ENCODE measurements at regions not wholly inside any gene's neighbourhood (a gene's known extent, or its start where the extent isn't known, plus 50 kb on each side); places are given as distances from the start of the nearest gene placed in this dataset.
A peak's percentile ranks its signal among the peaks of the same experiment; 100 is the strongest.

DNA sequence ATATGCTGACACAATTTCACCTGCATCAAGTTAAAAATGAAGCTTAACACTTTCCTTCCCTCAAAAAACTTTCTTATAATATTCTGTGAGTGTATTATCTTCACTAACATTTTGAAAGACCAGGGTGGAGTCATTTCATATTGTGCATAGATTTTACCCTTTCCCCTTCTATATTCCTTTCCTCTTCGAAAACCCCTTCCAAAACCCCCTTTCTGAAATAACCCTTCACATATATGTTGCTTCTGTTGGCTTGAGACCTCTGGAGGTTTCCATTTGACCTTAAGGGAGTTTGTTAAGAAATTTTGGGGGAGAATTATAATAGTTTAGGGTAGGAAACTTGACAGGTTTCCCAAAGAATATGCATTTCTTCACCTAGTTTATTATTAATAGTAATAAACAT is 489.6 kb upstream of the MIR17HG start:
- TF ChIP-seq, protein P1, sequence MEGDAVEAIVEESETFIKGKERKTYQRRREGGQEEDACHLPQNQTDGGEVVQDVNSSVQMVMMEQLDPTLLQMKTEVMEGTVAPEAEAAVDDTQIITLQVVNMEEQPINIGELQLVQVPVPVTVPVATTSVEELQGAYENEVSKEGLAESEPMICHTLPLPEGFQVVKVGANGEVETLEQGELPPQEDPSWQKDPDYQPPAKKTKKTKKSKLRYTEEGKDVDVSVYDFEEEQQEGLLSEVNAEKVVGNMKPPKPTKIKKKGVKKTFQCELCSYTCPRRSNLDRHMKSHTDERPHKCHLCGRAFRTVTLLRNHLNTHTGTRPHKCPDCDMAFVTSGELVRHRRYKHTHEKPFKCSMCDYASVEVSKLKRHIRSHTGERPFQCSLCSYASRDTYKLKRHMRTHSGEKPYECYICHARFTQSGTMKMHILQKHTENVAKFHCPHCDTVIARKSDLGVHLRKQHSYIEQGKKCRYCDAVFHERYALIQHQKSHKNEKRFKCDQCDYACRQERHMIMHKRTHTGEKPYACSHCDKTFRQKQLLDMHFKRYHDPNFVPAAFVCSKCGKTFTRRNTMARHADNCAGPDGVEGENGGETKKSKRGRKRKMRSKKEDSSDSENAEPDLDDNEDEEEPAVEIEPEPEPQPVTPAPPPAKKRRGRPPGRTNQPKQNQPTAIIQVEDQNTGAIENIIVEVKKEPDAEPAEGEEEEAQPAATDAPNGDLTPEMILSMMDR (IDR thresholded peaks at IDR 0.05; ENCODE audit: extremely low read depth, missing control alignments): no peak
- no peak for DNase-seq (ENCODE audit: low spot score)

DNA sequence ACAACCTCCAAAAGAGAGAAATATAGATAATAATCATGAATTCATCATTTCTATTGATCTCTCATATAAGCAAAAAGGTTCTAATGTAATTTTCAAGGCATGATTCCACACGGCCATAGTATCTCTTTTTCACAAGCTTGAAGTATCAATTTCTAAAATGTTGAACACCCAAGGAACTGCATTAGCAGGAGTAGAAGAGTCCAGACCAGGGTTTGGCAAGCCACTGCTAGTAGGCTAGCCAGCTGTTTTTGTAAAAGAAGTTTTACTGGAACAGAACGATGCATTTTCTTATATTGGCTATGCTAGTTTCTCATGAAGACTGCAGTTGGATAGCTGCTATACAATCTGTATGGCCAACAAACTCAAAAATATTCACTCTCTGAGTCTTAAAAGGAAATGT is 481.5 kb upstream of the MIR17HG start:
- DNase-seq (ENCODE audit: low spot score): no peak
- TF ChIP-seq, protein P1 (IDR thresholded peaks at IDR 0.05; ENCODE audit: extremely low read depth, missing control alignments): no peak

DNA sequence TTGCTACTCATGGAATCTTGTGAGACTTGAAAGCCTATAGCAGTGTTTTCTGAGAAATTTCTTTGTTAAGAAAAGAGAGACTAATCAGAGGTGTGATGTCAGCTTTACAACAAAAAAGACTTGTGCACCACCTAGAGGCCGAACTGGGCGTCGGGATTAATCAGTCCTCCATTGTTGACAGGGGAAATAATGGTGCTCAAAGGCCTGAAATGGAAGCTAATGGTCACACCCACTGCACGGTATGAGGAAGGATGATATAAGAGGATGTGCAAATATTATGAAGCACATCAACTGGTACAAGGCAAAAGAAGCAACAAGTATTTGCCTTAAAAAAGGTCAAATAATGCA is 480.2 kb upstream of the MIR17HG start:
- TF ChIP-seq, protein P1 (IDR thresholded peaks at IDR 0.05; ENCODE audit: extremely low read depth, missing control alignments): peak; percentile 44
- DNase-seq (ENCODE audit: low spot score): peak; percentile 32

DNA sequence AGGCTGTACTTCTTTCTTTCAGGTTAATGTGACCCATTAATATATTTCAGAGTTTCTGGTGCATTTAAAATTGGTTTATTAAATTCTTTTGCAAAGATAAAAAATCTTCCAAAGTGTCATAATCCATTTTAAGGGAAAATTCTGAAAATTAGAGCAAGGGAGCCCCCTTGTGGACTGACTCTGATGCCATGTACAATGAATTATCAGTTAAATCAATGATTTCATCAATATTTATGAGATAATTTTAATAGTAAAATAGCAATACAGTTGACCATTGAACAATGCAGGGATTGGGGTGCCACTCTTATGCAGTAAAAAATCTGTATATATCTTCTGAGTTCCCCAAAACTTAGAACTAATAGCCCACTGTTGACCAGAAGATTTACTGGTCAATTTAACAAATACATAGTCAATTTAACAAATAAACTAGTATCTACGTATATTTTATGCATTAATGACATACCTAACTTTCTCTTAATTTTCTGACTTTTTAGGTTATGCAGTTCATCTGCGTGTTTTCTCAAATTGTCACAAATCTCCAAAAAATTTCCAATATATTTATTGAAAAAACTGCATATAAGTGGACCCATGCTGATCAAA is 479.1 kb upstream of the MIR17HG start:
- TF ChIP-seq, protein P1 (IDR thresholded peaks at IDR 0.05; ENCODE audit: extremely low read depth, missing control alignments): peak; percentile 38
- no peak for DNase-seq (ENCODE audit: low spot score)

DNA sequence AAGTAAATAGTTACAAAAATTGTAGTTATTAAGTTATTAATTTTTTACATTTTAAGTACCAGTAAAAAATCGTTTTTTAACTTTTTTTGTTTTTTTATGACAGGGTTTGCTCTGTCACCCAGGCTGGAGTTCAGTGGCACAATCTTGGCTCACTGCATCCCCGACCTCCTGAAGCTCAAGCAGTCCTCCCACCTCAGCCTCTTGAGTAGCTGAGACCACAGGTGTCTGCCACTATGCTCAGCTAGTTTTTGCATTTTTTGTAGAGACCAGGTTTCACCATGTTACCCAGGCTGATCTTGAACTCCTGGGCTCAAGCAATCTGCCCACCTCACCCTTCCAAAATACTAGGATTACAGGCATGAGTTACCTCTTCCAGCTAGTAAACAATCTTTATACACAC is 477.9 kb upstream of the MIR17HG start:
- no peak for DNase-seq (ENCODE audit: low spot score)
- TF ChIP-seq, protein P1 (IDR thresholded peaks at IDR 0.05; ENCODE audit: extremely low read depth, missing control alignments): no peak

DNA sequence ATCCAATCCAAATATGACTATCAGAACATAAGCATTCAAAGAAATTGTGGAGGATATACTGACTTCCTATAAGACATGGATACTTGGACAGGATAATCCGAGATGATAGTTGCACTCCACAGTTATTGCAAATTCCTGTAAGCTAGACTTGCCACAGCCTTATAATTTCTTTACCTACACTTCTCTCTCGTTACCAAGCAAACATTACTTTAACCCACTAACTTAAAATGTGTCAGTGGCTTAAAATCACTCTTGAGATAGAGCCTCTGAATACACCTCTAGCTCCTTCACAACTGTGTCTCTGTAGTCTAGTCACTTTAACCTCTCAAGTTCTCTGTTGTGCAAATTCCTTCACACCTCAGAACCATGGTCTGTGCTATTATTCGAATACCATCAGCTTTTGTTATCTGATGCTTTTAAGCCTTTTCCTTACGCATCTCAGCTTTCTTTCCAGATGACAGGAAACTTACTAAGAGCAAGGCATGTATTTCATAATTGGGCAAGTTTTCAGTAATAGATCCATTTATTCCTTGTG is 474.9 kb upstream of the MIR17HG start:
- TF ChIP-seq, protein P1 (IDR thresholded peaks at IDR 0.05; ENCODE audit: extremely low read depth, missing control alignments): no peak
- no peak for DNase-seq (ENCODE audit: low spot score)

DNA sequence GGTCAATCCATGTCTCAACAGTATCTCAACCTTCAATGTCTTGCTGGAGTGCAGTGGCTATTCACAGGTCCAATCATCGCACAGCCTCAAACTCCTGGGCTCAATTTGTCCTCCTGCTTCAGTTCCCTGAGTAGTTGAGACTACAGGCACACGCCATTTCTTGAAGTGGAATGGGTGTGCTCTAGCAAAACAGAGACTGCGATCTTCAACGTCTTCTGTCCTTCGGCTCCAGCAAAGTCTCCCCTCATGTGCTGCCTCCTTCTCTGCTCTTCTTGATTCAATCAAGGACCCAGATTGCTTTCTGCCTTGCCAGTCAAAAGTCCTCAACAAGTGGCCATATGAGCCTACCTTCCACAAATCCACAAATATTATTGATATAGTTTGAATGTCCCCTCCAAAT is 466.7 kb upstream of the MIR17HG start:
- TF ChIP-seq, protein P1 (IDR thresholded peaks at IDR 0.05; ENCODE audit: extremely low read depth, missing control alignments): no peak
- DNase-seq (ENCODE audit: low spot score): no peak
